Astrocyte of the spinal cord (primary cell): ENCODE measurements at regions not wholly inside any gene's neighbourhood (a gene's known extent, or its start where the extent isn't known, plus 50 kb on each side); places are given as distances from the start of the nearest gene placed in this dataset.

ENCODE experiments used
- DNase-seq: peaks from one replicate; pipeline ENCODE4 v3.0.0; 2011; ENCODE audit warnings: low read depth, low spot score
- H3K4me3 ChIP-seq: 2 replicates; pipeline ENCODE4 v1.5.1; 2011; ENCODE audit warnings: low read depth, mild to moderate bottlenecking, low read length, moderate library complexity
- CTCF ChIP-seq: IDR thresholded peaks from 2 replicates; pipeline ENCODE4 v1.5.1; 2012; ENCODE audit warnings: low read depth, mild to moderate bottlenecking, low read length, inconsistent platforms
- in situ Hi-C: cut with HindIII; loops from 2 replicates; pipeline ENCODE4 v1.10.0; 2017; ENCODE audit warnings: low sequenced_read_pairs

GRCh38 chr2:118322406-118322805 is 234.1 kb downstream of the INSIG2 start:
- H3K4me3 ChIP-seq: no peak overlapping the region
- in situ Hi-C loops: no loop called here
- no peak for DNase-seq
- TF ChIP-seq CTCF: no peak

- H3K4me3 ChIP-seq: no peak overlapping the region
- in situ Hi-C loops: no loop called here
- DNase-seq: no peak
- TF ChIP-seq CTCF: no peak
These were observed 233.3 kb downstream of the INSIG2 start for GRCh38 chr2:118321432-118322105.

- in situ Hi-C loops: no loop called here
- DNase-seq: no peak
- TF ChIP-seq CTCF: no peak
These were observed 232.4 kb downstream of the INSIG2 start for GRCh38 chr2:118320658-118321057.

GRCh38 chr2:118320196-118320595 is 231.9 kb downstream of the INSIG2 start:
- no peak for TF ChIP-seq CTCF
- in situ Hi-C loops: no loop called here
- no peak overlapping the region for H3K4me3 ChIP-seq
- no peak for DNase-seq

More at GRCh38 chr2:118320658-118321057, 232.4 kb downstream of the INSIG2 start:
- no peak overlapping the region for H3K4me3 ChIP-seq

- no peak overlapping the region for H3K4me3 ChIP-seq
- in situ Hi-C loops: no loop called here
- no peak for DNase-seq
- TF ChIP-seq CTCF: no peak
These were observed 231.0 kb downstream of the INSIG2 start for GRCh38 chr2:118319271-118319684.

GRCh38 chr2:118315606-118316005 is 227.3 kb downstream of the INSIG2 start:
- in situ Hi-C loops: no loop called here
- no peak for DNase-seq
- no peak overlapping the region for H3K4me3 ChIP-seq
- no peak for TF ChIP-seq CTCF
